ENCODE measurements at regions not wholly inside any gene's neighbourhood (a gene's known extent, or its start where the extent isn't known, plus 50 kb on each side); places are given as distances from the start of the nearest gene placed in this dataset.

DNA sequence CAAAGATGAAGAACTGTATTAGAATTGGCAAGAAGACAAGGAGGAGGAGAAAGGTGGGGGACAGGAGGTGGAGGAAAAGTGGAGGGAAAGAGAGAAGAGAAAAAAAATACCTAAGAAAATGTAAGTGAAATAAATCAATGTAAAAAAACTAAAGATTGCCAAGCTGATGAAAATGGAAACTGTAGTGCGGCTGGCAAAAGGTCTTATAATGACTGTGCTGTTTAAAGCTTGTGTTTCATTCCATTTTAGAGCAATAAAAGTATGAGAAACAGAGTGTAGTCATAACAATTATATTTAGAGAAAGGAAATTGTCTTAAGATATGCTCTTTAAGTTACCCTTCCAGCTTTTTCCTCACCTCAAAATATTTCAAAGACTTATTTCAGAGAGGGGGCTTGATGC lies 670.5 kb upstream of the SEMA6A start:
- Histone ChIP-seq H3K4me3 (no peak overlapping the region), H3K36me3 (no peaks in the 10 kb centered on the region), H3K27me3 (ENCODE audit: low read depth) (no peaks in the 10 kb centered on the region), H3K4me1 (no peaks in the 10 kb centered on the region), H3K27ac (replicated peaks) (no peak overlapping the region), H3K9me3 (replicated peaks) (peaks cover 9% of the 10 kb centered on the region)
- no peak for TF ChIP-seq CTCF (IDR thresholded peaks at IDR 0.05; ENCODE audit: borderline replicate concordance)
- DNase-seq = no peak
- intact Hi-C loops (cut with micrococcal nuclease) = no loop called here

DNA sequence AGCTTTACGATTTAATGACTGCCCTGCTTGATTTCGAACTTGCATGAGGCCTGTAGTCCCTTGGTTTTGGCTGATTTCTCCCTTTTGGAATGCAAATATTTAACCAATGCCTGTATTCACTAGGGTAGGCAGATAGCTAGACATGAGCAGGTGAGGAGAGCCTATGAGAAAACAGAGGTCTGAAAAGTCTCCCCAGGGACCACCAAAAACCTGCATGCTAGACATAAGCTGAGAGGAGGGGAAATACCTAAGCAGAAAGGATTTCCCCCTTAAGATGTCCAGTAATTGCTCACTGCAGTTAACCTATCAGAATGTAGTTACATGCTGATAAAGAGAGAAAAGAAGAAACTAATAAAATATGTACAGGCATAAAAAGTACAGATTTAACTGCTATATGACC lies 667.4 kb upstream of the SEMA6A start:
- no peak for DNase-seq
- no peaks in the 10 kb centered on the region for H3K4me1 ChIP-seq
- intact Hi-C loops (cut with micrococcal nuclease) = no loop called here
- peaks cover 9% of the 10 kb centered on the region for H3K9me3 ChIP-seq (replicated peaks)
- no peaks in the 10 kb centered on the region for H3K36me3 ChIP-seq
- H3K27me3 ChIP-seq (ENCODE audit: low read depth) = no peaks in the 10 kb centered on the region
- H3K4me3 ChIP-seq = no peak overlapping the region
- no peak overlapping the region for H3K27ac ChIP-seq (replicated peaks)
- TF ChIP-seq CTCF (IDR thresholded peaks at IDR 0.05; ENCODE audit: borderline replicate concordance) = no peak

- intact Hi-C loops (cut with micrococcal nuclease) = no loop called here
- Histone ChIP-seq H3K27ac (replicated peaks) (no peak overlapping the region), H3K36me3 (no peaks in the 10 kb centered on the region), H3K4me1 (no peaks in the 10 kb centered on the region), H3K27me3 (ENCODE audit: low read depth) (no peaks in the 10 kb centered on the region), H3K4me3 (no peak overlapping the region), H3K9me3 (replicated peaks) (peaks cover 9% of the 10 kb centered on the region)
- DNase-seq = no peak
- no peak for TF ChIP-seq CTCF (IDR thresholded peaks at IDR 0.05; ENCODE audit: borderline replicate concordance)
Observed at GRCh38 chr5:117236941-117237340, 662.3 kb upstream of the SEMA6A start.

DNA sequence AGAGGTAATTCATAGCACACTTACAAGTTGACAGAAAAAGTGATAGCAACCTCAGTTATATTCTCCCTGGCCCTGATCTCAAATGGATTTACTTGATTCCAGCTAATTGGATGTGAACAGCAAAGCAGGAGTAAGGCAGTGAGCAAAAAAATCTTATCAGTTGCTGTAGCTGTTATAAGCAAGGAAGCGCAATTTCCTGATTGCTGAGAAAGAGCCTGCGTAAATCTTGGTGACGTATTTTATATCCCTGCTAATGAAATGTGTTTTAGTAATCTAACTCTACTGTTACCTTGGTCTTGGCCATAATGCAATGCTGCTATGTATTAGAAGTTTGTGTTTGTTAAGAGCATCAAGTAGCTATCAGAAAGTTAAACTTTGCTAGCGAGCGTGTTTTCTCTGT lies 661.2 kb upstream of the SEMA6A start:
- no peaks in the 10 kb centered on the region for H3K27me3 ChIP-seq (ENCODE audit: low read depth)
- peaks cover 2% of the 10 kb centered on the region for H3K9me3 ChIP-seq (replicated peaks)
- H3K27ac ChIP-seq (replicated peaks) = no peak overlapping the region
- intact Hi-C loops (cut with micrococcal nuclease) = no loop called here
- no peak for TF ChIP-seq CTCF (IDR thresholded peaks at IDR 0.05; ENCODE audit: borderline replicate concordance)
- no peaks in the 10 kb centered on the region for H3K36me3 ChIP-seq
- no peaks in the 10 kb centered on the region for H3K4me1 ChIP-seq
- DNase-seq = no peak
- H3K4me3 ChIP-seq = no peak overlapping the region

DNA sequence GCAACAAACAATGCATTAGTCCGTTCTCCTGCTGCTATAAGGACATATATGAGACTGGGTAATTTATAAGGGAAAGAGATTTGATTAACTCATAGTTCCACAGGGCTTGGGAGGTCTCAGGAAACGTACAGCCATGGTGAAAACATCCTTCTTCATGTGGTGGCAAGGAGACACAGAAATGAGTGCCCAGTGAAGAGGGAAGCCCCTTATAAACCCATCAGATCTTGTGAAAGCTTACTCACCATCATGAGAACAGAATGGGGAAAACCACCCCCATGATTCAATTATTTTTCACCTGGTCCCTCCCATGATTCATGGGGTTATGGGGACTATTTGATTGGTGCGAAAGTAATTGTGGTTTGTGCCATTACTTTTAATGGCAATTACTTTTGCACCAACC lies 655.8 kb upstream of the SEMA6A start:
- intact Hi-C loops (cut with micrococcal nuclease) = no loop called here

More for the DNA sequence above, 655.8 kb upstream of the SEMA6A start:
- no peak for TF ChIP-seq CTCF (IDR thresholded peaks at IDR 0.05; ENCODE audit: borderline replicate concordance)
- Histone ChIP-seq H3K9me3 (replicated peaks) (no peaks in the 10 kb centered on the region), H3K4me1 (no peaks in the 10 kb centered on the region), H3K4me3 (no peak overlapping the region), H3K36me3 (no peaks in the 10 kb centered on the region), H3K27ac (replicated peaks) (no peak overlapping the region), H3K27me3 (ENCODE audit: low read depth) (no peaks in the 10 kb centered on the region)
- DNase-seq = no peak

Data from left ventricle myocardium inferior (tissue), 1 donor.